RWPE2 (cell line): ENCODE measurements at regions not wholly inside any gene's neighbourhood (a gene's known extent, or its start where the extent isn't known, plus 50 kb on each side); places are given as distances from the start of the nearest gene placed in this dataset.

ENCODE experiments used
- ATAC-seq: fragments of 200-7000 bp; cut with Tn5 transposase; 3 replicates; pipeline ENCODE4 v1.9.1; 2021; ENCODE audit warnings: low read depth
- DNase-seq: peaks from one replicate; pipeline ENCODE4 v3.0.0-alpha.2; 2020; ENCODE audit warnings: low spot score
- H3K27ac ChIP-seq: fragments of 450-650 bp; 2 replicates; pipeline ENCODE4 v1.5.1; 2017; ENCODE audit warnings: mild to moderate bottlenecking; ENCODE audit not compliant: poor library complexity, severe bottlenecking
- H3K27me3 ChIP-seq: fragments of 250-450 bp; sonication (Bioruptor Pico); 2 replicates; pipeline ENCODE4 v1.5.1; 2021; ENCODE audit warnings: mild to moderate bottlenecking, moderate library complexity; ENCODE audit not compliant: insufficient read depth, poor library complexity, severe bottlenecking
- H3K36me3 ChIP-seq: fragments of 250-450 bp; sonication (Bioruptor Pico); 2 replicates; pipeline ENCODE4 v1.5.1; 2020; ENCODE audit warnings: low read depth, mild to moderate bottlenecking, moderate library complexity
- H3K4me1 ChIP-seq: fragments of 250-450 bp; sonication (Bioruptor Pico); 2 replicates; pipeline ENCODE4 v1.5.1; 2021; ENCODE audit warnings: mild to moderate bottlenecking, moderate library complexity; ENCODE audit not compliant: insufficient read depth, poor library complexity, severe bottlenecking
- H3K4me3 ChIP-seq: fragments of 250-450 bp; sonication (Bioruptor Pico); 2 replicates; pipeline ENCODE4 v1.5.1; 2021; ENCODE audit warnings: mild to moderate bottlenecking, moderate library complexity; ENCODE audit not compliant: severe bottlenecking
- H3K9me3 ChIP-seq: fragments of 250-450 bp; sonication (Bioruptor Pico); 2 replicates; pipeline ENCODE4 v1.5.1; 2021; ENCODE audit warnings: mild to moderate bottlenecking, moderate library complexity; ENCODE audit not compliant: severe bottlenecking
- CTCF ChIP-seq: fragments of 450-650 bp; IDR thresholded peaks from one replicate; pipeline ENCODE4 v1.5.1; 2017; ENCODE audit warnings: mild to moderate bottlenecking, moderate library complexity; ENCODE audit not compliant: poor library complexity, severe bottlenecking

- no peak for DNase-seq
- TF ChIP-seq CTCF, result no peak
- Histone ChIP-seq H3K36me3 (no peaks in the 10 kb centered on the region), H3K4me3 (no peak overlapping the region), H3K27me3 (no peaks in the 10 kb centered on the region), H3K4me1 (peaks cover 8% of the 10 kb centered on the region), H3K9me3 (no peaks in the 10 kb centered on the region), H3K27ac (no peak overlapping the region)
- no peak for ATAC-seq
These were observed 700.7 kb downstream of the DIAPH3 start for GRCh38 chr13:59463023-59463422.

- no peak overlapping the region for H3K27ac ChIP-seq
- no peak for TF ChIP-seq CTCF
- H3K36me3 ChIP-seq, result no peaks in the 10 kb centered on the region
- H3K27me3 ChIP-seq, result no peaks in the 10 kb centered on the region
- H3K4me3 ChIP-seq, result no peak overlapping the region
- ATAC-seq, result no peak
- no peak for DNase-seq
- H3K4me1 ChIP-seq, result no peaks in the 10 kb centered on the region
- H3K9me3 ChIP-seq, result no peaks in the 10 kb centered on the region
These were observed 698.8 kb downstream of the DIAPH3 start for GRCh38 chr13:59464926-59465325.

- no peak for ATAC-seq
- DNase-seq, result no peak
- H3K27ac ChIP-seq, result no peak overlapping the region
- H3K9me3 ChIP-seq, result no peaks in the 10 kb centered on the region
- no peaks in the 10 kb centered on the region for H3K36me3 ChIP-seq
- no peak overlapping the region for H3K4me3 ChIP-seq
- no peaks in the 10 kb centered on the region for H3K4me1 ChIP-seq
- no peaks in the 10 kb centered on the region for H3K27me3 ChIP-seq
- TF ChIP-seq CTCF, result no peak
These were observed 695.3 kb downstream of the DIAPH3 start for GRCh38 chr13:59468396-59468795.

GRCh38 chr13:59471106-59471505, 692.6 kb downstream of the DIAPH3 start:
- DNase-seq (no peak), ATAC-seq (no peak)
- Histone ChIP-seq H3K9me3 (no peaks in the 10 kb centered on the region), H3K4me3 (no peak overlapping the region), H3K27me3 (no peaks in the 10 kb centered on the region), H3K27ac (no peak overlapping the region), H3K36me3 (no peaks in the 10 kb centered on the region), H3K4me1 (no peaks in the 10 kb centered on the region)
- no peak for TF ChIP-seq CTCF

GRCh38 chr13:59472134-59472533, 691.6 kb downstream of the DIAPH3 start:
- H3K36me3 ChIP-seq, result no peaks in the 10 kb centered on the region
- no peaks in the 10 kb centered on the region for H3K4me1 ChIP-seq
- no peak overlapping the region for H3K4me3 ChIP-seq
- ATAC-seq (no peak), DNase-seq (no peak)
- no peak overlapping the region for H3K27ac ChIP-seq
- no peaks in the 10 kb centered on the region for H3K9me3 ChIP-seq
- no peaks in the 10 kb centered on the region for H3K27me3 ChIP-seq
- TF ChIP-seq CTCF, result no peak
